Stimulated activated CD4-positive, alpha-beta T cell treated with anti-CD3 and anti-CD28 coated beads, Interleukin-15, amount 100 ng/mL, for 48 hours (primary cell): ENCODE measurements at regions not wholly inside any gene's neighbourhood (a gene's known extent, or its start where the extent isn't known, plus 50 kb on each side); places are given as distances from the start of the nearest gene placed in this dataset.
"Not testable (repeated sequence)": the region's sequence is repeated elsewhere in the genome, so short reads cannot be mapped to it uniquely, and the experiment has no call there.

Experiments
- DNase-seq, 2 donors: peaks; one replicate each; pipeline ENCODE4 v3.0.0-alpha.2; 2020; ENCODE audit warnings: low read depth in 2 of 2

- DNase-seq = no peak
Measured at GRCh38 chr4:129998436-129999150, 902.6 kb downstream of the C4orf33 start.

- no peak for DNase-seq
Measured at GRCh38 chr4:129999156-129999555, 903.2 kb downstream of the C4orf33 start.

- DNase-seq = no peak
Measured at GRCh38 chr4:130008461-130008860, 912.5 kb downstream of the C4orf33 start.

GRCh38 chr4:130012806-130013205 is 916.9 kb downstream of the C4orf33 start:
- DNase-seq = not testable (repeated sequence)

- DNase-seq = no peak
Measured at GRCh38 chr4:130021706-130022105, 925.8 kb downstream of the C4orf33 start.

GRCh38 chr4:130023088-130023487 is 927.1 kb downstream of the C4orf33 start:
- DNase-seq = no peak

- DNase-seq = no peak
Measured at GRCh38 chr4:130025701-130026100, 929.7 kb downstream of the C4orf33 start.

- DNase-seq = no peak
Measured at GRCh38 chr4:130026185-130026584, 930.2 kb downstream of the C4orf33 start.

- no peak for DNase-seq
Measured at GRCh38 chr4:130027973-130028372, 932.0 kb downstream of the C4orf33 start.

GRCh38 chr4:130028552-130028951 is 932.6 kb downstream of the C4orf33 start:
- no peak for DNase-seq

- no peak for DNase-seq
Measured at GRCh38 chr4:130029442-130029841, 933.5 kb downstream of the C4orf33 start.

GRCh38 chr4:130031858-130032257 is 935.9 kb downstream of the C4orf33 start:
- DNase-seq = no peak

- not testable (repeated sequence) for DNase-seq
Measured at GRCh38 chr4:130033657-130034056, 937.7 kb downstream of the C4orf33 start.

- DNase-seq = no peak
Measured at GRCh38 chr4:130034876-130035275, 938.9 kb downstream of the C4orf33 start.

GRCh38 chr4:130035391-130035790 is 939.4 kb downstream of the C4orf33 start:
- no peak for DNase-seq

- DNase-seq = not testable (repeated sequence)
Measured at GRCh38 chr4:130037866-130038265, 941.9 kb downstream of the C4orf33 start.

GRCh38 chr4:130038540-130038939 is 942.6 kb downstream of the C4orf33 start:
- DNase-seq = not testable (repeated sequence)

GRCh38 chr4:130043732-130044160 is 947.8 kb downstream of the C4orf33 start:
- DNase-seq = no peak

GRCh38 chr4:130044788-130045531 is 949.0 kb downstream of the C4orf33 start:
- DNase-seq = no peak

- no peak for DNase-seq
Measured at GRCh38 chr4:130053723-130054122, 957.8 kb downstream of the C4orf33 start.

- no peak for DNase-seq
Measured at GRCh38 chr4:130054908-130055307, 959.0 kb downstream of the C4orf33 start.

GRCh38 chr4:130056286-130056685 is 960.3 kb downstream of the C4orf33 start:
- DNase-seq = no peak

GRCh38 chr4:130064471-130064870 is 968.5 kb downstream of the C4orf33 start:
- no peak for DNase-seq
